ENCODE measurements at regions not wholly inside any gene's neighbourhood (a gene's known extent, or its start where the extent isn't known, plus 50 kb on each side); places are given as distances from the start of the nearest gene placed in this dataset.
"Not testable (repeated sequence)": the region's sequence is repeated elsewhere in the genome, so short reads cannot be mapped to it uniquely, and the experiment has no call there.

DNA sequence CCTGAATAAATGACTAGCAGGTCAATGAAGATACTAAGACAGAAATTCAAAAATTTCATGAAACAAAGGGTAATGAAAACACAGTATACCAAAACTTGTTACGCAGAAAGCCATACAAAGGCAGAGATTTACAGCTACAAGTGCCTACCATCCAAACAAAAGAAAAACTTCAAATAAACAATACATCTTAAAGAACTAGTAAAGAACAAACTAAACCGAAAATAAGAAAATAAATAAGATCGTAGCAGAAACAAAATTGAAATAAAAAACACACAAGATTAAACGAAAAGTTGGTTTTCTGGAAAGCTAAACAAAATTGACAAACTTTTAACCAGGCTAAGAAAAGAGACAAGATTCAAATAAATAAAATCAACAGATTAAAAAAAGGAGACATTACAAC lies 51.5 kb downstream of the VPREB1 start:
- H3K56ac ChIP-seq (ENCODE audit: extremely low read depth, insufficient read depth, low read length); CTCF ChIA-PET; dilution Hi-C loops (cut with HindIII; ENCODE audit: low sequenced_read_pairs, unreplicated experiment); H3K4ac ChIP-seq (ENCODE audit: low read depth, low read length); H3K4me2 ChIP-seq (ENCODE audit: low read depth, low read length); H3K36me3 ChIP-seq (ENCODE audit: control insufficient read depth, insufficient read depth, low read length); H3K18ac ChIP-seq (ENCODE audit: low read depth, low read length); H3K4me3 ChIP-seq (ENCODE audit: insufficient read depth, low read depth, low read length); H2BK120ac ChIP-seq (ENCODE audit: low read depth, low read length); H3K9me1 ChIP-seq (ENCODE audit: insufficient read depth, low read length); intact Hi-C loops (cut with micrococcal nuclease); H3K23ac ChIP-seq (ENCODE audit: low read depth, low read length); H3K27me3 ChIP-seq (ENCODE audit: control insufficient read depth, insufficient read depth, low read length); H4K5ac ChIP-seq (ENCODE audit: low read depth, low read length); H3K79me1 ChIP-seq (ENCODE audit: low read depth in 1 of 2, low read length in 2 of 2); H2BK20ac ChIP-seq (ENCODE audit: low read depth, low read length); in situ Hi-C loops (cut with MboI; ENCODE audit: low sequenced_read_pairs); H2AK9ac ChIP-seq (replicated peaks; ENCODE audit: low read depth, low read length, poor library complexity); H2AFZ ChIP-seq (replicated peaks; ENCODE audit: low read length, poor library complexity); H3K27ac ChIP-seq (ENCODE audit: insufficient read depth, low read length); BruUV-seq (replicated peaks); H3K4me1 ChIP-seq (ENCODE audit: control insufficient read depth, insufficient read depth, low read length); H3K14ac ChIP-seq (replicated peaks; ENCODE audit: low read depth, low read length); DNase-seq; ATAC-seq (ENCODE audit: low read depth); H4K91ac ChIP-seq (ENCODE audit: insufficient read depth, low read depth, low read length); H3K9me3 ChIP-seq (ENCODE audit: control insufficient read depth, insufficient read depth, low read length); H2AK5ac ChIP-seq (ENCODE audit: low read depth, low read length); H4K8ac ChIP-seq (ENCODE audit: low read depth in 2 of 2, low read length in 2 of 2); H2BK5ac ChIP-seq (ENCODE audit: low read depth, low read length, poor library complexity, severe bottlenecking); H3K9ac ChIP-seq (ENCODE audit: low read depth, low read length); H4K20me1 ChIP-seq (ENCODE audit: insufficient read depth, low read length); H2BK15ac ChIP-seq (ENCODE audit: low read depth, low read length); POLR2A ChIA-PET (ENCODE audit: unreplicated experiment): not testable (repeated sequence)
- WGBS, 2 experiments (ENCODE audit: extremely low coverage in 2 of 2, insufficient read length in 1 of 2) = no CpG with 5 or more reads among the region's 4 CpGs

DNA sequence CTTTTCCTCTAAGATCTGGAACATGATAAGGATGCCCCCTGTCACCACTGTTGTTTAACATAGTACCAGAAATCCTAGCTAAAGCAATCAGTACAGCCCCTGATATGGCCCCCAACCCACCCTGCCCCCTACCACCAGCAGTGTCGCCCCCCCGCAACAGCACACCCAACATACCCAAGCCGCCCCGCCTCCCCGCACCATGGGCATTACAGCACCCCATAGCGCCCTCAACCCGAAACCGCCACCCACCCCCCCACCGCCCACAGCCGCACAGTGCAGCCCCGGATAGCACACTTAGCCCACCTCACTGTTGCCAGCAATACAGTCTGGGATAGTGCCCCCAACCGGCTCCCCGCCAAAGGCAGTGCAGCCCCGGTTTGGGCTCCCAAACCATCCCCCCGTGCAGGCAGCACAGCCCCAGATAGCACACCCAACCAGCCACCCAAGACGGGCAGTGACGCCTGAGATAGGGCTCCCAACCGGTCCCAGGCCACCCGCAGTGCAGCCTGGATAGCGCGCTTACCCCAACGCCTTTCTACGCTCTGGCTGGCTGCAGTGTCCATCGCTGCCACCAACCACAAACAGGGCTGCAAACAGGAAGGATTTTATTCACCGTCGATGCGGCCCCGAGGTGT lies 52.7 kb downstream of the VPREB1 start:
- H3K36me3 ChIP-seq (ENCODE audit: control insufficient read depth, insufficient read depth, low read length); H3K27me3 ChIP-seq (ENCODE audit: control insufficient read depth, insufficient read depth, low read length); H3K4me1 ChIP-seq (ENCODE audit: control insufficient read depth, insufficient read depth, low read length); H2BK15ac ChIP-seq (ENCODE audit: low read depth, low read length); H4K91ac ChIP-seq (ENCODE audit: insufficient read depth, low read depth, low read length); H2AK5ac ChIP-seq (ENCODE audit: low read depth, low read length); H4K8ac ChIP-seq (ENCODE audit: low read depth in 2 of 2, low read length in 2 of 2); H3K18ac ChIP-seq (ENCODE audit: low read depth, low read length); in situ Hi-C loops (cut with MboI; ENCODE audit: low sequenced_read_pairs); H2BK20ac ChIP-seq (ENCODE audit: low read depth, low read length); H2BK120ac ChIP-seq (ENCODE audit: low read depth, low read length); ATAC-seq (ENCODE audit: low read depth); BruUV-seq (replicated peaks); H3K14ac ChIP-seq (replicated peaks; ENCODE audit: low read depth, low read length); H3K79me1 ChIP-seq (ENCODE audit: low read depth in 1 of 2, low read length in 2 of 2); H2BK5ac ChIP-seq (ENCODE audit: low read depth, low read length, poor library complexity, severe bottlenecking); H4K5ac ChIP-seq (ENCODE audit: low read depth, low read length); CTCF ChIA-PET; H3K9me3 ChIP-seq (ENCODE audit: control insufficient read depth, insufficient read depth, low read length); H3K27ac ChIP-seq (ENCODE audit: insufficient read depth, low read length); H2AK9ac ChIP-seq (replicated peaks; ENCODE audit: low read depth, low read length, poor library complexity); H3K4ac ChIP-seq (ENCODE audit: low read depth, low read length); POLR2A ChIA-PET (ENCODE audit: unreplicated experiment); H3K9me1 ChIP-seq (ENCODE audit: insufficient read depth, low read length); dilution Hi-C loops (cut with HindIII; ENCODE audit: low sequenced_read_pairs, unreplicated experiment); intact Hi-C loops (cut with micrococcal nuclease); H3K56ac ChIP-seq (ENCODE audit: extremely low read depth, insufficient read depth, low read length); H4K20me1 ChIP-seq (ENCODE audit: insufficient read depth, low read length); H3K23ac ChIP-seq (ENCODE audit: low read depth, low read length): not testable (repeated sequence)
- Histone ChIP-seq H3K4me3 (ENCODE audit: insufficient read depth, low read depth, low read length) (peak overlapping the region; percentile 73), H3K4me2 (ENCODE audit: low read depth, low read length) (peak overlapping the region; percentile 45), H3K9ac (ENCODE audit: low read depth, low read length) (peak overlapping the region; percentile 68), H2AFZ (replicated peaks; ENCODE audit: low read length, poor library complexity) (peak overlapping the region; percentile 67)
- WGBS, 2 experiments (ENCODE audit: extremely low coverage in 2 of 2, insufficient read length in 1 of 2) = no CpG with 5 or more reads among the region's 28 CpGs
- peak; percentile 7 for DNase-seq

Data from IMR-90 (cell line).